NCI-H2029 (cell line): ENCODE measurements at regions not wholly inside any gene's neighbourhood (a gene's known extent, or its start where the extent isn't known, plus 50 kb on each side); places are given as distances from the start of the nearest gene placed in this dataset.

ENCODE experiments used
- DNase-seq: peaks from one replicate; lab custom pipeline; 2025; lab: John Stamatoyannopoulos, UW

DNA sequence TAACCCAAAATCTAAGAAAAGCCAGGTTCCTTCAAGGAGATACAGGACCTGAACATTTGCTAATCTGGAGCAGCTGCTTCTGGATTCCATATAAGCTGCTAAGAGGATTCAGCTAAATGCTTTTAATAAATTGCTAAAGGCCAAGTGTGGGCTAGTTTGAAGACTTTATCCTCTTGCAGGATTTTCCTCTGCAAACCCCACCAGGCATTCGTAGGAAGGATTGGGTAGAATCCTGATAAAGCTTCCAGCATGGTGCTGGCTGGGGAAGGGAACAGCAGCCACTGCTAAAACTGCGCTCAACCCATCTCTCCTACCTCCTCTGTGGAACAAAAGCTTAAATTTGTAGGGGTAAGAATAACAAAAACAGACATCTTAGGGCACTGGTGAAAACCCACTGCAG lies 61.3 kb upstream of the TAB3 start:
- DNase-seq: no peak

DNA sequence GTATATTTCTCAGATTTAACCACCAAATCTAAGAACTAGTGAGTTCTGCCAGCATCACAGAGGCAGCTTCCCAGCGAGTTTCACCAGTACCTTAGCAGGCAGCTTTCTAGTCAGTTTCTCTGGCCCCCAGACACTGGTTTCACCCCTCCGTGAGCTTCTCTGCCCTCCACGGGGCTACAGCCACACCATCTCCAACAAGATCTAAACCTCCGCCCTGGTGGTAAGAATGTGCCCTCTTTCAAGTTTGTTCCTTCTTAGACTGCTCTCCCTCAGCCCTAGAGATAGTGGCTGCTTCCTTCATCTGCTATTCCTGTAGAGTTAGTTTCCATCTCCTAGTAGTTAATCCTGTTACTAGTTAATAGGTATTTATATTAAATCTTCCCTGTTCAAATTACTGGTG lies 60.5 kb upstream of the TAB3 start:
- no peak for DNase-seq

DNA sequence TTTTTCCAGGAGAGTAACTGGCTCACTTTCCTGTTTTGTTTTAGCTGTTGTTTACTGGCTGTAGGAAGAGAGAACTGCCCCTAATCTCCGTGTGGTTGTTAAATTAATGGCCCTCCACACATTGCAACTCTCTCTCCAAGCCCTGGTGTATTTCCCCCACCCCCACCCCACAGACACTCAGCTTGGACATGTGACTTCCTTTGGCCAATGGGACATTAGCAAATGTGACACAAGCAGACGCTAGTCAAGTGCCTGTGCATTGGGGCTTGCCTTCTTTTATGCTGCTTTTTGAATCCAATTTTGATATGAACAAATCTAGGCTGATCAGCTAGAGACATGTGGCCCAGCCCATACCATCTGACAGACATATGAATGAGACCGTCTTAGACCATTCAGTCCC lies 59.6 kb upstream of the TAB3 start:
- DNase-seq: no peak

DNA sequence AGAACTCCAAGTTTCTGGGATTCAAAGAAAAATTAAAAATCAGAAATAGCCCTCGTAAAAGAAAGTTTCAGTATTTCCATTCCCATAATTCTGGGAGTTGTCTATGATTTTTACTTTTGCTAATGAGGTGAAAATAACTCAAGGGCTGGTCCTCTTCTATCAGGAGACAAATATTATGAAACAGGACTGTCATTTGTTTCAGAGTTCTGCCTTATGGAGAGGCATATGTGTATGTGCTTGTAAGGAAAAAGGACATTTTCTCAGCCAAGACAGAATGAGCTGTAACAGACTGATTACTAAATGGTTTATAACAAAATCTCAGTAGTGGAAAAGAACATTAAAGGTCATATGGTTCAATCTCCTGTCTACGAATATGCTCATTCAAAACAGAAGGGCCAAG lies 59.0 kb upstream of the TAB3 start:
- no peak for DNase-seq

DNA sequence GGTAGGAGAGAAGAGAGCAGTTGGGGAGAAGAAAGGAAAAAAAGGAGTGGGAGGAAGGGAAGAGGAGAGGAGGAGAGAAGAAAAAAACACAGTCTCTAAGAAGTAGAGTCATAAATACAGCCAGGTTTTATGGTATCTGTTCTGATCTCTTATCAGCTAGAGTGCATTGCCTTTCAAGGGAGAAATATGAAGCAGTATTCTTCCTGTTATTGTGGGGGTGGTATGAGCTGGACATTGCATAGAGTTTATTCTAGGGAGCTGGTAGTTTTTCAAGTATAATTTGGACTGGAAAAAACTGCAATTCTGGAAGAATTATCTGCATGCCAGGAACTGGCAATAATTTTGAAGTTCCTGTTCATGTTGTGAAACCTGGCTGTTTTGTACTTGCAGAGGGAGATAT lies 54.9 kb upstream of the TAB3 start:
- no peak for DNase-seq

- no peak for DNase-seq
These were observed 52.8 kb upstream of the TAB3 start for GRCh38 chrX:30941898-30942297.

GRCh38 chrX:30939928-30940327 lies 50.9 kb upstream of the TAB3 start:
- no peak for DNase-seq
